NCI-H2196 treated with DMSO at 0.1 percent for 48 hours (cell line): ENCODE measurements at regions not wholly inside any gene's neighbourhood (a gene's known extent, or its start where the extent isn't known, plus 50 kb on each side); places are given as distances from the start of the nearest gene placed in this dataset.
"Not testable (repeated sequence)": the region's sequence is repeated elsewhere in the genome, so short reads cannot be mapped to it uniquely, and the experiment has no call there.

Source experiments
- DNase-seq: peaks from one replicate; lab custom pipeline; 2025; ENCODE audit not compliant: unreplicated experiment; lab: John Stamatoyannopoulos, UW

DNA sequence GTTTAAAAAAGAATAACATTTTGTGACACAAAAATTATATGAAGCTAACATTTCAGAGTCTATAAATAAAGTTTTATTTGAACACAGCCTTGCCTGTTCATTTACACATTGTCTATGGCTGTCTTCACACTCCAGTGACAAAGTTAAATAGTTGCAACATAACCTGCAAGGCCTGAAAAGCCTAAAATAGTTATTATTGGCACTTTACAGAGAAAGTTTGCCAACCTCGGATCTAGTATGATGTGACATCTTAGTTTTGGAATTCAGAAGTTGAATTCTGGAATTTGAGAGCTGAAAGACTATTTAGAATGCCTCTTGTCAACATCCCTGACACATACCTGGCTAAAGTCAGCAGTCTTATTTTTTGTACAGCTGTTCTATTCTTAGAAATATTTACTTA is 68.3 kb downstream of the DYRK2 start:
- no peak for DNase-seq

DNA sequence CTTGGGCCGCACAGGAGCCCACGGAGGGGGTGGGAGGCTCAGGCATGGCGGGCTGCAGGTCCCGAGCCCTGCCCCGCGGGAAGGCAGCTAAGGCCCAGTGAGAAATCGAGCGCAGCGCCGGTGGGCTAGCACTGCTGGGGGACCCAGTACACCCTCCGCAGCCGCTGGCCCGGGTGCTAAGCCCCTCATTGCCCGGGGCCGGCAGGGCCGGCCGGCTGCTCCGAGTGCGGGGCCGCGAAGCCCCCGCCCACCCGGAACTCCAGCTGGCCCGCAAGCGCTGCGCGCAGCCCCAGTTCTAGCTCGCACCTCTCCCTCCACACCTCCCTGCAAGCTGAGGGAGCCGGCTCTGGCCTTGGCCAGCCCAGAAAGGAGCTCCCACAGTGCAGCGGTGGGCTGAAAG is 70.8 kb downstream of the DYRK2 start:
- DNase-seq: not testable (repeated sequence)

DNA sequence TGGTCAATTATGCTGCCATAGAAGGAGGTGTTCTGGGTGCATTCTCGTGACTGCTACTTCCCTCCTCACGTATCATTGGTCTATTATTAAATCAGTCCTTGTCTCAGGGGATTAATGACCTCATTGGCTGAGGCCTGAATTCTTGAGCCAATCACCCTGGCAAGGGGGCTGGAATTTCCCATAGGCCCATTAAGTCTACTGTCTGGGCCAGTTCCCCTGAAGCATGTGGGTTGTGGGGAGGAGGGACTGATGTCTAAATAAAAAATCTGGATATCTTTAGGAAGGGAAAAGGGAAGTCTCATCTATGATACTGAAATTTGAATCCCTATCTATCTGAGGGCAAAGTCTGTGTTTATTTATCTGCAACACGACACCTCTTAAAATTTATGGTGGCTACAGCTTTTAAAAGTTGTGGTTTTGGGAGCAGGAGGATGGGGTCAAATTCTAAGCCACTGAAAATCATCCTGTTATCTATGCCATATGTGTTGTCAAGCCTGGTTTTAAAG is 71.9 kb downstream of the DYRK2 start:
- DNase-seq: no peak

DNA sequence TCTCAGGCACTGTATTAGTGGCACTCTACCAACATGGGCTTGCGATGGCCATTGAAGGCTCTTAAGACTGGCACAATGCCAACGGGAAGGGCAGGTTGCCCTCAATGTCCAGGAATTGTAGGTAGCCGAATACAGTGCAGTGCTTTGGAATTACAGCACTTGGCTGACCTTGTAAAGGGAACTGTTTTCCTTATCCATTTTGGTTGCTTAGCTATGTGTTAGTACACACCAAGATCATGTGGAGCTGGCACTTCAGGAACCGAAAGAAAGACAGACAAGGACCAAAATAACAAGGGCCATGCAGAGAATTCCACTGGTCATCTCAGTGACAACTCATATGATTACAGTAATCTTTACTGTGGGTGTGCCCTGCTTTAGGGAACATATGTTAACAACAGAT is 72.7 kb downstream of the DYRK2 start:
- no peak for DNase-seq

DNA sequence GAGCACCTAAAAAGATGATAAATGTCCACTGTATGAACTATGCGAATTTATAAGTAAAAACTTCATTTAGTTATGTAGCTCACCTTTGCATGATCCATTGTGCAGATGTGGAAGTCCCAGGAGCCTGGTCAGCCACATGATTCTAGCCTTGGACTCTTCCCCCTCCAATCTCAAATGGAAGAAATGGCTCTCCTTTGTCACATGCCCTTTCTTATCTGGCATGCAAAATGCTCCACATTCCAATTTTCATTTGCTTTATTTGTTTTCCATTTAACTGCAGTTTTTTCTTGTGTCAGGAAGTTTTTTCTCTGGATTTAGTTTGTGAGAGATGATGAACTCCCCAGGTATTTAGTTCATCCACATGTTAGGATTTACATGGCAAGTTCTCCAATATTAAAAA is 73.8 kb downstream of the DYRK2 start:
- no peak for DNase-seq

DNA sequence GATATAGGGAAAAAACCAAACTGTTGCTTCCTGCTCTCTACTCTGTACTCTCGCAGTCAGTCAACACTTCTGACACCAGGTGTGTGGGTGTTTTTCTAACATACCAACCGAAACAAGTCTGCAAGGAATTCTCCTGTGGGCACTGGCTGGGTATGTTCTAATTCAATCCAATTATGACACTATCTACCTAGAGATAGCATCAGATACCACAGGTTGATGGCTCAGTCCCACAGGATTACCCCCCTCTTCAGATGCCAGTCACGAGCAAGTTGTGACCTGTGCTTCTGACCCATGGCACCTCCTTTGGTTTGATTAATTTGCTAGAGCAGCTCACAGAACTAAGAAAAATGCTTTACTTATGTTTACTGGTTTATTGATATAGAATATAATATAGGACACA is 78.3 kb downstream of the DYRK2 start:
- no peak for DNase-seq

DNA sequence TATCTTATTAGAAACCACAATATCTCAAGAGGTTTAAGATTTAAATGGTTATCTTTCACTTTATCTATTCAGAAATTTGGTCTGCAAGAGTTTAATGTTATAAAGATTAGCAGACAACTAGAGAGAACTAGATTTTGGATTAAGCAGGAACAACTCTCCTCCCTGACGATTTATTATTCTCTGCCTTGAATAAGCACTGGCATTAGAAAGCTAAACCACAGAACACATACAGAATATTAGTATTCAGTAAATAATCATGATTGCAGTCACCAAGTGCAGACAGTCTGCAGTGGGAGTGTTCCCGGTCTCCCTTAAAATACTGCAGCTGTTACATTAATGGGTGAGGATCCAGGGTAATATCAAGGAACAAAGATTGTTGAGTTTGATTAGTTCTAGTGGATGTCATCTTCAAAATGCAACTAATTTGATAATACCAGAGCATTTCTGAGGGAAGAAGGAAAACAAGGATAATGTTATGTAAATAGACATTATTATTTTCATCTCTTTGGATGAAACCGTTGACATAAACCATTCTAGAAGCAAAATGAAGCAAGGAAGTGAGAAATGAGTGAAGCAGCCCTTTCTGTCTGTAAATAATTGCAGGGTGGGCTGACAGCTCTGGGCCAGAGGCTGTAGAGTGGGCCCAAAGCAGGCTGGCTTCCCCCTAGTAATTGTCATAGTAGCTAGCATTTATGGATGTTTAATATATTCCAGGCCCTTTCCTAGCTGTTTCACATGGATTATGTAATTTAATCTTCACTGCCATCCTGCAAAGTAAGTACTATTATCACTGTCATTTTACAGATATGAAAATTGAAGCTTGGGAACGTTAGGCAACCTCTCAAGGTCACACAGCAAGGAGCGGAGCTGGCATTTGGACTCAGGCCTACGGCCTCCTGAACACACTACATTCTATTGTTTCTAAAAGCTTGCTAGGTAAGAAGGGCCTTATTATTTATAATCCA is 79.4 kb downstream of the DYRK2 start:
- DNase-seq: no peak

DNA sequence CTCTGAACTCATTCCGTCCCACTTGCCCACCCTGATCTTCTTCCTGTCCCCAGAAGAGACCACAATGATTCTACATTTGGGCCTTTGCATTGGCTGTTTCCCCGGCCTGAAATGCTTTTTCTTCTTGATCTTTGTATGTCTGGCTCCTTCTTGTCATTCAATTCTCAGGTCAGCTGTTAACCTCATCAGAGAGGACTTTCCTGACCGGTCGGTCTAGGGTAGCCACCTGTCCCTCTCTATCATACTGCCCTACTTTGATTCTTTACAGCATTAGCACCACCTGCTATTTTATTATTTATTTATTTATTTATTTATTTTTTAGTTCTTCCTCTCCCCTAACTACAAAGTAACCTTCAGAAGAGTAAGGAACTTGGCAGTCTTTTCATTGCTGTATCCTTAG is 84.3 kb downstream of the DYRK2 start:
- no peak for DNase-seq

DNA sequence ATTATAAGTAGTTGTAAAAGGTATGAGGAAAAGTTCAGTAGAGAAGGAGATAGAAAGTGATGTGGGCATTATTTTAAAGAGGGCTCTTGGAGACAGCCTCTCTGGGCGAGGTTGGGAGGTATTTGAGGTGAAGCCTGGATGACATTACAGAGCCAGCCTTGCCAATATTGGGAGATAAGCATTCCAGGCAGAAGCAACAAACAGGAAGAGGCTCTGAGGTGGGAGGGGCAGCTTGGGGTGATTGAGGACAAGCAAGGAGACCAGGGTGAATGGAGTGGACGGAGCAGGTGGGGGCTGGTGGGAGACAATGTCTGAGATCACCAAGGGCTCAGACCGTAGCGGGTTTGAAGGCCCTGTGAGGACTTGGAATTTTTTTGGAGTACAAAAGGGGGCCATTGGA is 87.3 kb downstream of the DYRK2 start:
- no peak for DNase-seq

DNA sequence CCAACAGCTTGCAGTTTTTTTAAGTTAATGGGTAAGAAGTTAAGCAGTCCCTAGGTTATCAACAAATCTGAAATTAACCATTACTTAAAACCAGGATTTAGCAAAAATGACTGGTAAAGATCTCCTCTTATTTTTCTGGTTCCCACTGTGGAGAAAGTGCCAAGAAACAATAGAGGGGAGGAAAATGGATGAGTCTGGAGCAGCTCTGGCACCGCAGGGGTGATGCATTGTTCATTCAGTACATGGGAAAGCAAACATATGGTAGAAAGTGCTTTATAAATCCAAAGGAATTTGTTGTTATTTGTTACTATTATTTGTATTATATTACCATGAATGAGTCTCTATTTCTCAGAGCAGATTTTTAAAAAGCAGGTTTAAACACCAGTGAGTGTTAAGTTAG is 92.2 kb downstream of the DYRK2 start:
- no peak for DNase-seq

DNA sequence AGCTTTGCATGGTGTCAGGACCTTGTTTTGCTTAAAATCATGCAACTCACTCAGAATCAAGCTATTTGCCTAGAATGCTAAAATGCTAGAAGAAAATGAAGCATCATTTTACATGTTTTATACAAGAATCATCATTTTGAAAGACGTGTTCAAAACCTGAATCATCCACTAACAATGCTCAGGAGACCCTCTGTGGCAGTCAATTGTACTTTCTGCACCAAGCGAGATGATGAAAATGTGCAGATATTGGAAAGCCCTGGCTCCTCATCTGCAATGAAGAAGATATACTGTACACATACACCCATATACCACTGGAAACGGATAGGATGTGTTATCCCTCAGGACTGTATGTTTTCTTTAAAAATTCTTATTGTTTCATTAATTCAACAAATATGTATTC is 92.7 kb downstream of the DYRK2 start:
- DNase-seq: no peak

DNA sequence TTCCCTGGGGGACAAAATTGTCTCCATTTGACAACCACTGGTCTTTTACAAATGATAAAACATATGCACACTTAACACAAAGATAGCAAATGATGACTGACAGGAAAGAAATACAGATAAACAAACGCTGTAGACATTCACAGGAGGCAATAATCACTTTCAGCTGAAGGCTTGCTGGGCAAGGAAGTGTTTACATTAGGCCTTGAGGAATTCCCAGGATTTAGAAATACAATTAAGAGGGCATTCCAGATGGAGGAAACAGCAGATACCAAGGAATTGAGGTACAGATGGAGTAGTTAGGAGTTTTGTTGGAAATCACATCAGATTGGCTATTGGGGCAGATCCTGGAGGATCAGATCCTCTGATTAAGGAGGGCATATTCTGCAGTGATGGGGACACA is 93.9 kb downstream of the DYRK2 start:
- DNase-seq: no peak

DNA sequence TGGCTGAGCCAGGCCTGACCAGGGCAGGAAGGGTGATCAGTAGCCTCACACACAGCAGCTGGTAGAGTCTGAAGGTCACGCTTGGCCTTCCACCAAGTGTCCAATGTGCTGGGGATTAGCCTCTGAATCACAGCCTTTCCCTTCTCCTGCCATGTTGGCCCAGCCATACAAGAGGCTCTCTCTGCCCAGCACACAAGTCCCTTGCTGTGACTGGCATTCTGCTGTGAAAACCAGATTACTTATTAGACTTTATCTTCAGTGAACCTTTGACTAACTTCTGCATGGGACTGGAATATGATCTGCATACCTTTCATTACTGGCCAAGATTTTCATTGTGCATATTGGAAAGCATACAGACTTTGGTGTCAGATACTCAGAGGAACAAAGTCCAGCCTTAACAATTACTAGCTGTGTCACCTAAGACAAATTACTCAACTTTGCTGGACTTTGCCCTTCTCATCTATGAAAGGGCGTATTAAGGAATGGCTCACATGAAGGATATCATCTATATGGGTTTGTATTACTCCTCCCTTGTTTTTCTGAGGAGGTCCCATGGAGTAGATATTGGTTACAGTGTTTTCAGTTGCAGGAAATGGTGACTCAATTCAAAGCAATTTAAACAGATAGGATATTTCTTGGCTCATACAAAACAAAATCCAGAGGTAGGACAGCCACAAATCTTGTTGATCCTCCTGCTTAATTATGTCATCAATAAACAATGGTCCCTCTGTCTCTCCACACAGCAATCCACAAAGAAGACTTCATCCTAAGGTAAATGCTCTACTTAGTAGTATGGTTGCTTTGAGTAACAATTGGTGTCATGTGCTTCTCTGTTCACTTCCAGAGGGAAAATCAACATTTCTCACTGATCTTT is 99.6 kb downstream of the DYRK2 start:
- no peak for DNase-seq

DNA sequence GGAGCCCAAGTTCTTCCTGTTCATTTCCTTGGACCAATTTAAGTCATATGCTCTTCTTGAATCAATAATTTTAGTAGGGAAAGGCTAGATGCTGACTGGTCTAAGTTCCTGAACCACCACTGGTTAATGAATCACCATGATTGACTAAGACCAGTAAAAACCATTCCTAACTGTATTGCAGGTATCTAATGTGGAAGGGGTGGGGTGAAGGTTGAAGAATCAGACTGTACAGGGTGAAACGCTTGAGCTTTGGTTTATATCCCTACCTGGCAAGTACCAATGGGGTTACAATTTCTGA is 100.1 kb downstream of the DYRK2 start:
- no peak for DNase-seq

DNA sequence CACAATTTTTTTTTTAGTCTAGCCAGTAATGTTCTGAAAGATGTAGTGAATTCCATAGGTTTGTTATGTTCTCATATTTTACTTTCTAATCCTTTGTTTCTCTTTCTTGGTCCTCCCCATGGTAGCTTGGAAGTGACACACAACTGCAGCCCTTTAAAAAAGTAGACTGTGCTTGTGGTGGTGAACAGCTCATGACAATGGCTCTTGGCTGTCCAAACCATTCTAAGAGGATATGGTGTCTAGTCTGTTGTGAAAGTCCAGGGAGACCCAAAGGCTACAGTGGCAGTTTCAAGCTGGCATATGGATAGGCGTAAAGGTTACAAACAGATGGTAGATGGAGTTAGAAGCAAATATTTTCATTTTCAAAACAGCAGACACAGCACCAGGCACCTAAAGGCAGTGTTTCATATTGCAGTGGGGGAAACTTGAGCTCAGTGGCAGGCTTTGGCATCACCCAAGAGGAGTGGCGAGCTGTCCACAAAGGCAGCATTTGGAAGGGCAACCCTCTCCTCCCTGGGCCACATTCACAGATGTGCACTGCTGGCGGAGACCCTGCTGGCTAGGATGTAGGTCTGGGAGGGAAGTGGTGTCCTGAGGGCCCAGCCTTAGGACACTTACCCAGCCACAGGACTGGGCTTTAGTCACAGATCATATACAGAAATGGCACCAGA is 102.1 kb downstream of the DYRK2 start:
- no peak for DNase-seq

DNA sequence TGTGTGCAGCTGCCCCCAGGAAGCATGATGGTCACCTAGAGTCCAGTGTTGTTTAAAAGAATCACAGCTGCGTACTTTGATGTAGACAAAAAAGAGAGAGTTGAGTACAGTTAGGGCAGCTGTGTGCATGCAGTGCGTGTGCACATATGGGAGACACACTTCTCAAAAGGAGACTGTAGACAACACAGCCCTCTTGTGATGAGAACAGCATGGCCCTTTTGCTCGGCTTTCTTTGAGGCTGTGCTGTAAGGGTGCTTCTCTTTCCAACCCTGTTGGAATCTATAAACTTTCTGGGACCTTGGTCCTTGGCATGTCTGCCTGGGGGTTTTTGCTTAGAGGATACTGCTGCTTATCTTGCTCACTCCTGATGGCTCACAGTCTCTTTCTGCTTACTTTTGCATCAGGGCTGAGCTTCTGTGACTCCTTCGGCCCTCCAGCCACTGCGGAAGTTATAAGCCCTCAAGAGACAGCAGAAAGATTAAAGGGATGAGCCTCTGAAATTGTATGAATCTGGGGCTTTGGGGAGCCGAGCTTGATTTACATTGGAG is 102.9 kb downstream of the DYRK2 start:
- no peak for DNase-seq

DNA sequence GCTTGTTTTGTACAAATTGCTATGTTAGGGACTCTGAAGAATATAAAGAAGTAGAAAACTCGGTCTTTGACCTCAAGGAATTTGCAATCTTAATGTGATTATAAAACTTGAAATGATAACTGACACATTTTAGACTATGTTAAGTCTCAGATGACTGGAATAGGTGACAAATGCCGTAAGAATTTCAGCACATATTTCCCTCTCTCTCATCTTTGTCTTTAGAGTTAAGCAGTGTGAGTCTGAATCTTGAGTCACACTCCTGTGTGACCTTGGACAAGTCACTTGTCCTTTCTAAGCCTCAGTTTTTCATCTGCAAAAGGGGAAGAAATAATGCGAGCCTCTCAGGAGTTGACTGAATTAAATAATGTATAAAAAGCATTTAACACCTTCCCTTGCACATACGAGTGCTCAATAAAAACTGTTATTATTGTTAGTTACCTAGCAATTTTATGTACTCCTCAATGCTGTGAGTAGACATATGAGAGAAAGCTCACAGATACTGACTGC is 103.7 kb downstream of the DYRK2 start:
- no peak for DNase-seq

DNA sequence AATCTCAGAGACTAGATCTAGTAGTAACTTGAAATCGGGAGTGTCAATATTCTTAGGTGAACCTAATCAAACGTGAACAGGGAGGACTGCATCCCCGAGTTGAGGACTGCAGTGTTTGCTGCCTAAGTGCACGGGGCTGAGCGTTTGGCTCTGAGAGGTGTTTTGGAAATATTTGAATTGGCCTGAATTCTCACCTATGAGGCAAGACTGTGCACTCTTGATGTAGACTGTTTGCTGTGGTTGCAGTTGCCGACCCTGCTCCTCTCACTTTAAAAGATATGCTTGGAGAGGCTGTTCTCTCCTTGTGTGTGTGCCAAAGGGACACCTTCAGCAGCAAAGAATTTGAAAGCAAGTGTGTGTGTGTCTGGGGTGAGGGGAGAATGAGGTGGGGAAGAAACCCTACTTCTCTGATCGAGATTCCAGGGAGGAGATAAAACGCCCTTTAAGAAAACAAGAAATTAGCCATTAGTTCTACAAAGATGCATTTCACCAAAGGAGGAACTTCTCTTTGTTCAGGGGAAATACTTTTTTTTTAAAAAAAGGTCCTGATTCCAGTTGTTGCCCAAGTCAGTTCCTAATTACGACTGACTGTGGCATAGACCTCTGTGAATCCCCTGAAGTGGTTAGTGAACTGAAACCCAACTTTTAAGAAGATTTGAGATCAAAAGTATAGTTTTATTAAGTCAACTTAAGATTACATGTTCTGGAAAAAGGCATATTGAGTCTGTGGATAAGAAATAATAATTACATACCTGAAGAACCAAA is 106.6 kb downstream of the DYRK2 start:
- no peak for DNase-seq

DNA sequence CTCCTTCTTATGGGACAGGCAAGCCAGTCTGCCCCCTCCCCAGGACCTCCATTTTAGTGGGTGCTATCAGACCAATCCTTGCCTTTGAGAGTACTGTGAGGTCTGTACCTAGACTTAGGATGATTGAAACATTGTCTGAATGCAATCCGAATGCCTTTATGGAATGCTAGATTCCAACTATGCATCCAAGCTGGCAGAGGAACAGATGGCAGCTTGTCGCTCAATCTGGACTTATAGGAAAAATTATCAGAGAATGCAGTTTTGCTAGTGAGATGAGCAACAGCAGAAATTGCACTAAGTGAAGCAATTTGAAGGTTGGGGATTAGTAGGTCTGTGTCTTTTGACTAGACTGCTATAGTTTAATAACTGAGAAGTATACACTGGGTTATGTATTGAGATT is 109.1 kb downstream of the DYRK2 start:
- DNase-seq: no peak

DNA sequence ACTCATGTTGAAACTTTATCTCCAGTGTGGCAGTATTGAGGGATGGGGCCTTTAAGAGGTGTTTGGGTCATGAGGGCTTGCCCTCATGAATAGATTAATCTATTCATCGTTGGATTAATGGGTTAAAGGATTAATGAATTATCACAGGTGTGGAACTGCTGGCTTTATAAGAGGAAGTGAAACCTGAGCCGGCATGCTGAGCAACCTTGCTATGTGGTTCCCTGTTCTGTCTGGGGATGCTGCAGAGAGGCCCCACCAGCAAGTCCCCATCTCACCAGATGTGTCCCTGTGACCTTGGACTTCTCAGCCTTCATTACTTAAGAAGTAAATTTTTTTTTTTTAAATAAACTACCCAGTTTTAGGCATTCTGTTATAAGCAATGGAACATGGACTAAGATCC is 109.6 kb downstream of the DYRK2 start:
- DNase-seq: no peak
